Gastrocnemius medialis (tissue), 4 donors: ENCODE measurements at regions not wholly inside any gene's neighbourhood (a gene's known extent, or its start where the extent isn't known, plus 50 kb on each side); places are given as distances from the start of the nearest gene placed in this dataset.

Source experiments
- POLR2A ChIP-seq, 2 donors: fragments of 450-650 bp; IDR thresholded peaks; one replicate each; pipeline ENCODE4 v1.6.1; 2017; ENCODE audit warnings: antibody characterized with exemption in 2 of 2, mild to moderate bottlenecking in 2 of 2, moderate library complexity in 2 of 2
- TF ChIP-seq, protein P1 (sequence below), 5 experiments: fragments of 450-650 bp in 3 of 5; fragments of 200-600 bp in 2 of 5; sonication (generic) in 2 of 5; IDR thresholded peaks in 4 of 5; conservative IDR thresholded peaks in 1 of 5; 1 replicate in 4 of 5; 2 replicates in 1 of 5; pipeline ENCODE4 v1.5.1; 2016 to 2019; ENCODE audit warnings: antibody characterized with exemption in 5 of 5, mild to moderate bottlenecking in 3 of 5, moderate library complexity in 3 of 5

DNA sequence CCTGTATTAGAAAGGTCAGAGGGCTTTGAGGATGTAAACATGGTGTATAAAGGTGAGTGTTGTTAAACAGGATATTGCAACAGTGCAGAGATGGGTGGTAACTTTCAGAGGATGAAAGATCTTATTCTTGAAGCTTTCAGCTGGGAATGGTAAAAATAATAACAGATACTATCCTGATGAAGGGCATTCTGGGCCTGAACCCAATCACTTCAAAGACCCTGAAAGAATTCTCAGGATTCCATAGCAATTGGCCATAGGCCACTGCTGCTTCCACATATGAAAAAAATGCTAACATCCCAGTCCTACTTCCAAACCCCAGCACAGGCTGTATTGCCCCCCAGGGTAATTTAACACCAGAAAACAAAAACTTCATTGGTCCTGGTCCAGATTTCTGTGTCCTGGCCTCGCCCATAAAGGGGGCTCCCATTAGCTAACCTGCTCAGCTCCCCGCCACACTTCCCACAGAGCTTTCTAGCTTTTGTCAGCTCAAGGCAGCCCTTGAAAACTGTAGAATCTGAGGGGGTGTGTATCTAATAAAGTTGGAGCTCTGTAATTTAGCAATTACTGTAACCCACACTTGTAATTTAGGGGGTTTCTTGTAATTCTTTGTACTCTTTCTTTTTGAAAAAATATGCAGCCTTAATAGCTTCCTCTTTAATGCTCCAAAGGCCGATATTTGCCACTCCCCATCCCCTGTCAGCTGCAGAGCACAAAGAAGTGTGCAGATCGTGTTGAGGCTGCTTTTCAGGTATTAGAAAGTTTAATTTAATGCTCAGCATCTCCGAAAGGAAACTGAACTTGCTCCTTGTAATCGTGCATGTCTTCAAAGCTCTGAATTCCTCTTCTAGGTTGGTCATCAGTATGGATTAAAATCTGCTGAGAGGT, 371.5 kb downstream of the SEC14L1 start:
- TF ChIP-seq, protein P1, sequence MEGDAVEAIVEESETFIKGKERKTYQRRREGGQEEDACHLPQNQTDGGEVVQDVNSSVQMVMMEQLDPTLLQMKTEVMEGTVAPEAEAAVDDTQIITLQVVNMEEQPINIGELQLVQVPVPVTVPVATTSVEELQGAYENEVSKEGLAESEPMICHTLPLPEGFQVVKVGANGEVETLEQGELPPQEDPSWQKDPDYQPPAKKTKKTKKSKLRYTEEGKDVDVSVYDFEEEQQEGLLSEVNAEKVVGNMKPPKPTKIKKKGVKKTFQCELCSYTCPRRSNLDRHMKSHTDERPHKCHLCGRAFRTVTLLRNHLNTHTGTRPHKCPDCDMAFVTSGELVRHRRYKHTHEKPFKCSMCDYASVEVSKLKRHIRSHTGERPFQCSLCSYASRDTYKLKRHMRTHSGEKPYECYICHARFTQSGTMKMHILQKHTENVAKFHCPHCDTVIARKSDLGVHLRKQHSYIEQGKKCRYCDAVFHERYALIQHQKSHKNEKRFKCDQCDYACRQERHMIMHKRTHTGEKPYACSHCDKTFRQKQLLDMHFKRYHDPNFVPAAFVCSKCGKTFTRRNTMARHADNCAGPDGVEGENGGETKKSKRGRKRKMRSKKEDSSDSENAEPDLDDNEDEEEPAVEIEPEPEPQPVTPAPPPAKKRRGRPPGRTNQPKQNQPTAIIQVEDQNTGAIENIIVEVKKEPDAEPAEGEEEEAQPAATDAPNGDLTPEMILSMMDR (IDR thresholded peaks at IDR 0.05 in 4 of 5, conservative IDR thresholded peaks at IDR 0.05 in 1 of 5) = no peak
- no peak for TF ChIP-seq POLR2A (IDR thresholded peaks at IDR 0.05)
